Inflammatory macrophage (primary cell): ENCODE measurements at regions not wholly inside any gene's neighbourhood (a gene's known extent, or its start where the extent isn't known, plus 50 kb on each side); places are given as distances from the start of the nearest gene placed in this dataset.
"Not testable (repeated sequence)": the region's sequence is repeated elsewhere in the genome, so short reads cannot be mapped to it uniquely, and the experiment has no call there.

Experiments used
- DNase-seq, 2 donors: peaks; one replicate each; pipeline ENCODE4 v3.0.0-alpha.2; 2020 to 2022

GRCh38 chr4:131408102-131408501, 1741.0 kb upstream of the PCDH10 start:
- DNase-seq = no peak

GRCh38 chr4:131411393-131411792, 1737.7 kb upstream of the PCDH10 start:
- DNase-seq = no peak

DNA sequence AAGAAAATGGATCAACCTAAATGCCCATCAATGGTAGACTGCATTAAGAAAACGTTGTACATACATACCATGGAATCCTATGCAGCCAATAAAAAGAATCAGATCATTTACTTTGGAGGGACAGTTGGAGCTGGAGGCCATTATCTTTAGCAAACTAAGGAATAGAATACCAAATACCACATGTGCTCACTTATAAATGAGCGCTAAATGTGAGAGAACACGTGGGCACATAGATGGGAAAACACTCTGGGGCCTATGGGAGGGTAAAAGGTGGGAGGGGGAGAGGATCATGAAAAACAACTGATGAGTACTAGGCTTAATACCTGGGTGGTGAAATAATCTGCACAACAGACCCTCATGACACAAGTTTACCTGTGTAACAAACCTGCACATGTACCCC, 1729.9 kb upstream of the PCDH10 start:
- no peak for DNase-seq

GRCh38 chr4:131426023-131426758, 1722.9 kb upstream of the PCDH10 start:
- peak; percentile 4 to 11 for DNase-seq

DNA sequence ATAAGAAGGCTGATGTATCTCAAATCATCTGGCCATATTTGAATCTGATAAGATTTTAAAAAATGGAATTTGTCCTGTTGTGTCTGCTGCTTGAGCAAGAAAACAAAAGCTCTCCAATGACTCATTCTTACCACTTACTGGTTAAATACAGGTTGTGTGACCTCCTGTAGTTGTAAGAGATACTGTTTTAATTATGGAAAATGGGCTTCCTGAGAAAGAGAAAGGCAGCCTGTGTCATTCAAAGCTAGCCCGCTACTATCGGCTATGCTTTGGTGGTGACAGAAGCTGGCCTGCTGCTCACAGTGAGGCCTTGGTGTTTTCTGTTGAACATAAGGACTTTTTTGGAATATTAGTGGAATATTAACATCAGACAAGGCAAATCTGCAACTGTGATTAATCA, 1722.1 kb upstream of the PCDH10 start:
- DNase-seq = no peak

GRCh38 chr4:131430302-131430701, 1718.8 kb upstream of the PCDH10 start:
- no peak for DNase-seq

DNA sequence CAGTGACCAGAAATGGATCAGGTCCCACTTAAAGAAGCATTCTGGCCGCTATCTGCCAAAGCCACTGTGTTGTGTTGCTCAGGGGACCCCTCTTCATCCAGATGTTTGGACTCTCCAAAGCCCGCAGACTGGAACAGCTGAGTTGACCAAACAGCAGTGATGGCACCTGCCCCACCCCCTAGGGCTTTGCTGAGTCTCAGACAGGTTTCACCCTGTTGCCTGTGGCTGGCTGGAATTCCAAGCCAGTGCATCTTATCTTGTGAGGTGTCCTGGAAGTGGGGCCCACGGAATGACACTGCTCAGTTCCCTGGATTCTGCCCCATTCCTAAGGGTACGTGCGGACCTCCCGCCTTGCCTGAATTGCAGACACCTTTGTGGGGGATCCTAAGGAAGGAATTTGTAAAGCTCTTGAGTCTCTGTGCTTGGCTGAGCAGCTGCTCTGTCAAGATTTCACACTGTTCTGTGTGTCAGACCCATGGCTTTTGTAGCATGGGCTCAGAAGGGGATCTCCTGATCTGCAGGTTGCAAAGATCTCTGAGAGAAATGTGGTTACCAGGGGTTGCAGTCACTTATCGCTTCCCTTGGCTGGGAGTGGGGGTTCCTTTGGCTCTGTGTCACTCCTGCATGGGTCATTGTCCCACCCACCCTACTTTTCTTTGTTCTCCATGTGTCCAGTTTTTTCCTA, 1707.9 kb upstream of the PCDH10 start:
- no peak for DNase-seq

GRCh38 chr4:131447883-131448282, 1701.2 kb upstream of the PCDH10 start:
- DNase-seq = no peak

- DNase-seq = no peak
These were observed 1698.4 kb upstream of the PCDH10 start for GRCh38 chr4:131450572-131451209.

- no peak for DNase-seq
These were observed 1689.5 kb upstream of the PCDH10 start for GRCh38 chr4:131459430-131460101.

GRCh38 chr4:131470360-131470759, 1678.7 kb upstream of the PCDH10 start:
- DNase-seq = no peak

GRCh38 chr4:131488772-131489171, 1660.3 kb upstream of the PCDH10 start:
- no peak for DNase-seq

DNA sequence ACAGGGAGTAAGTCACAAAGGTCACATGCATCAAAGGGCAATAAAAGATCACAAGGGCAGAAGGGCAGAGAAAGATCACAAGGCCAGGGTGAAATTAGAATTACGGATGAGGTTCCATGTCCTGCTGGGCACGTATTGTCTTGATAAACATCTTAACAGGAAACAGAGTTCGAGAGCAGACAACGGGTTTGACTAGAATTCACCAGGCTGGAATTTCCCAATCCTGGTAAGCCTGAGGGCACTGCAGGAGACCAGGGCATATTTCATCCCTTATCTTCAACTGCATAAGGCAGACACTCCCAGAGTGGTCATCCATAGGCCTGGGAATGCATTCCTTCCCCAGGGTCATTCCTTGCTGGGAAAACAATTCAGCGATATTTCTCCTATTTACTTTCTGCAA, 1652.9 kb upstream of the PCDH10 start:
- DNase-seq = not testable (repeated sequence)

DNA sequence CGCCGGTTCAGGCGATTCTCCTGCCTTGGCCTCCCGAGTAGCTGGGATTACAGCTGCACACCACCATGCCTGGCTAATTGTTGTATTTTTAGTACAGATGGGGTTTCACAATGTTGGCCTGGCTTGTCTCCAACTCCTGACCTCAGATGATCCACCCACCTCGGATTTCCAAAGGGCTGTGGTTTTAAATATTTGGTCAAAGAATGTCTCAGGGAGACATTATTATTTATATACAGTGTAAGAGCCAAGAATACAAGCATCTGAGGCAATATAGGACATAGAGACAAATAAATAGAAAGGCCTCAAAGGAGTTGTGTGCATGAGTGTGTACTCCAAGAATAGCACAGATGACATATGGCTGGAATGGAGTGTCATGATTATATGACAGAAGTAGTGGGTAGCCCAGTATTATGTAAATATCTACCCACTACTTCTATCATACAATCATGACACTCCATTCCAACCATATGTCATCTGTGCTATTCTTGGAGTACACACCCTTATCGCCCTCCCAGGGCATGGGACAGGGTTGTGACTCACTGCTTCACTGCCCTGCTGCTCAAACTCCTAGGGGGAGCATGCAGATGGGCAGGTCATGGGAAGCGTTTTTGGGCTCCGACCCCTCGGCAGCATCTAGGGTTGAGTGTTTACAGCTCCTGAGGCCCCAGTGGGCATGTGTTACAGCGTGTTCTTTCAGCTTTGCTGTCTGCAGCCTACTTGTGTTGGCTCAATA, 1649.8 kb upstream of the PCDH10 start:
- DNase-seq = peak in 1 of 2 donors; percentile 0

- DNase-seq = no peak
These were observed 1639.6 kb upstream of the PCDH10 start for GRCh38 chr4:131509521-131509920.

- no peak for DNase-seq
These were observed 1622.4 kb upstream of the PCDH10 start for GRCh38 chr4:131526686-131527085.

DNA sequence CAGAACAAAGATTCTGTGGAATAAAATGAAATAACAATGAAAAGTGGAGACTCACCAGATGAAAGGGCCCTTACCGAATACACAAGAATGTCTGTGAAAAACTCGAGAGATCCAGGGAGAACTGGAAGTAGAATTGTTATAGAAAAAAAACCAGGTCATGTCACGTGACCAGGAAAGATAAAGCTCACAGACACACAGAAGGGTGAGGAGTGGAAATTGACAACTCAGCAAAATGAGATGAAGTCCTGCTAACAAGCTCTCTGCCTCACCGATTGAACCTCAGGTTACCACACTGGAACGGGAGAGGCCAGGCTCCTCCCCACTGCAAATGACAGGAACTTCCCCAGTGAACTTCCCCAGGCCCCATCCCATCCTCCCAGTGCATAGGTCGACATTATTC, 1618.0 kb upstream of the PCDH10 start:
- no peak for DNase-seq

GRCh38 chr4:131534944-131535645, 1614.0 kb upstream of the PCDH10 start:
- no peak for DNase-seq

DNA sequence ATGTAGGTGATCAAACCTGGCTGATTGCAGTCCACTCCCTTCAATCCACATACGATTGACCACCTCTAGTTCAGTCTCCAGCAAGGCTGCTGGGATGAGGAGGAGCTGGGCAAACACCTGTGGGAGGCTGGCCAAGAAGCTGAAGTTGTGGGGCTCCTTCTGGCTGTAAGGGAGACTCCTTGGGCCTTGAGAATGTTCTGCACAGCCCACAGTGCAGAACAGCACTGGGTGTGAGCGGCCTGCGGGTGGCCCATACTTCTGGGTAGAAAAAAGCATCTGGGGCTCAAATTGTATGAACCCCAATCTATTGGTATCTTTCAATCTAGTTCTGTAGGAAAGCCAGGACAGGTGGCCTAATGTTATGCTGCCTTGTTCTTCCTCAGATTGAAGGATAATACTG, 1608.8 kb upstream of the PCDH10 start:
- no peak for DNase-seq

DNA sequence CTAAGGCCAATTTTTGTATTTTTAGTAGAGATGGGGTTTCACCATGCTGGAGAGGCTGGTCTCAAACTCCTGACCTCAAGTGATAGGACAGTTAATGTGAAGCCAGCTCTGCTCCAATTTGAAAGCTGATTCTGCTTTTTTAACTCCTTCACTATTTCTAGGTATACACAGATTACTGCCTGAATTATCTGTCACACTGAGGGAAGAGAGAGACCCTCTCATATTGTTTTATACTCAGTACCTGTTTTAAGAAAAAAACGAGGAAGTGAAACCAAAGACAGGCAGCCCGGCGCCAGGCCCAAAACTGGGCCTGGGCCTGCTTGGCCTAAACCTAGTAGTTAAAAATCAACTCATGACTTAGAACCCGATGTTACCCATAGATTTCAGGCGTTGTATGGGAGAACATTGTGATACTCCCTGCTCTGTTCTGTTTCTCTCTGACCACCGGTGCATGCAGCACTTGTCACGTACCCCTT, 1601.5 kb upstream of the PCDH10 start:
- DNase-seq = no peak

GRCh38 chr4:131551306-131551705, 1597.8 kb upstream of the PCDH10 start:
- no peak for DNase-seq

- no peak for DNase-seq
These were observed 1583.1 kb upstream of the PCDH10 start for GRCh38 chr4:131566026-131566425.
